ENCODE measurements at regions not wholly inside any gene's neighbourhood (a gene's known extent, or its start where the extent isn't known, plus 50 kb on each side); places are given as distances from the start of the nearest gene placed in this dataset.

DNA sequence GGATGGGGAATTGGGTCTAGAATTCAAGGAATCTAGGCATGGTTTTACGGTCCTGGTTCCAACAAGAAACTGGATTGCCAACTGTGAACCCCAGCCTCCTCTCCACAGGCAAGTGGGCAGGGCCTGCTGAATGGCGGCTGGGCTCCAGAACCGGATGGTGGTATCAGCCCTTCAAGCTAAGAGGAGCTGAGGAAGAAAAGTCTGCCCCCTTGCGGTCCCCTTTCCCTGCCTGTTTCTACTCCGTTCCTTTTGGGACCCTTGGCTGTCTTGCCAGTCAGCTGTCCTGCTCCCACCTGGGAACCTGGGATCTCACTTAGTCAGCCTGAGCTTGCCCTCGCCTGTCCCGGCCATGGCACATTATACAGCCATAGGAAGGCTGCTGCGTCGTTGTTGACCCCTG, 234.4 kb upstream of the DAPK1 start:
- WGBS, 2 donors = 83 to 87% methylated on average over 9 of the region's 9 CpGs
- Histone ChIP-seq H3K36me3 (ENCODE audit: low read depth, missing control alignments) (no peaks in the 10 kb centered on the region), H3K4me1 (peaks cover 5% of the 10 kb centered on the region), H3K27me3 (no peaks in the 10 kb centered on the region), H3K27ac (no peak overlapping the region), H3K9me3 (no peaks in the 10 kb centered on the region), H3K4me3 (no peak overlapping the region)
- peak; percentile 49 for DNase-seq
- intact Hi-C loops (cut with DNase I; ENCODE audit: low total_unique reads) = no loop called here
- TF ChIP-seq POLR2A (IDR thresholded peaks at IDR 0.05) = no peak
- TF ChIP-seq, protein P1, sequence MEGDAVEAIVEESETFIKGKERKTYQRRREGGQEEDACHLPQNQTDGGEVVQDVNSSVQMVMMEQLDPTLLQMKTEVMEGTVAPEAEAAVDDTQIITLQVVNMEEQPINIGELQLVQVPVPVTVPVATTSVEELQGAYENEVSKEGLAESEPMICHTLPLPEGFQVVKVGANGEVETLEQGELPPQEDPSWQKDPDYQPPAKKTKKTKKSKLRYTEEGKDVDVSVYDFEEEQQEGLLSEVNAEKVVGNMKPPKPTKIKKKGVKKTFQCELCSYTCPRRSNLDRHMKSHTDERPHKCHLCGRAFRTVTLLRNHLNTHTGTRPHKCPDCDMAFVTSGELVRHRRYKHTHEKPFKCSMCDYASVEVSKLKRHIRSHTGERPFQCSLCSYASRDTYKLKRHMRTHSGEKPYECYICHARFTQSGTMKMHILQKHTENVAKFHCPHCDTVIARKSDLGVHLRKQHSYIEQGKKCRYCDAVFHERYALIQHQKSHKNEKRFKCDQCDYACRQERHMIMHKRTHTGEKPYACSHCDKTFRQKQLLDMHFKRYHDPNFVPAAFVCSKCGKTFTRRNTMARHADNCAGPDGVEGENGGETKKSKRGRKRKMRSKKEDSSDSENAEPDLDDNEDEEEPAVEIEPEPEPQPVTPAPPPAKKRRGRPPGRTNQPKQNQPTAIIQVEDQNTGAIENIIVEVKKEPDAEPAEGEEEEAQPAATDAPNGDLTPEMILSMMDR (IDR thresholded peaks at IDR 0.05) = no peak

DNA sequence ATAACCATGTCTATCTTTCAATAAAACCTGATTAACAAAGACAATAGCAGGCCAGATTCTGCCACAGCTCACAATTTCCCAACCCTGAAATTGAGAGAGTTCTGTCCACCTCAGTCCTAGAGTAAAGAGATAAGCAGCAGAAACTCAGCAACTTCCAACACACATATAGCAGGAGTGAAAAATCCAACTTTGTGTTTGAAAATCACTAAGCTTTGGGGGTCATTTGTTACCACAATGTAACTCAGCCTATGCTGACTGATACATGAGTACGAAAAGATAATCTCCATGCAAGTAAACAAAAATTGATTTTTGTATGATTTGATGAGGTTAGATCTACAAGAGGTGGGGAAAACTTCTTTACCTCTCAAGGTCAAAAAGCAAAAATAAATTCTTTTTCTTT, 231.0 kb upstream of the DAPK1 start:
- TF ChIP-seq, protein P1 (IDR thresholded peaks at IDR 0.05) = no peak
- no peak for TF ChIP-seq POLR2A (IDR thresholded peaks at IDR 0.05)
- H3K27ac ChIP-seq = peak overlapping the region in 1 of 2 donors; percentile 32
- peaks cover 6% of the 10 kb centered on the region for H3K4me1 ChIP-seq
- no peak overlapping the region for H3K4me3 ChIP-seq
- H3K27me3 ChIP-seq = no peaks in the 10 kb centered on the region
- intact Hi-C loops (cut with DNase I; ENCODE audit: low total_unique reads) = no loop called here
- H3K36me3 ChIP-seq (ENCODE audit: low read depth, missing control alignments) = no peaks in the 10 kb centered on the region
- DNase-seq = no peak
- WGBS, 2 donors = 88 to 91% methylated on average over 1 of the region's 1 CpG
- no peaks in the 10 kb centered on the region for H3K9me3 ChIP-seq

DNA sequence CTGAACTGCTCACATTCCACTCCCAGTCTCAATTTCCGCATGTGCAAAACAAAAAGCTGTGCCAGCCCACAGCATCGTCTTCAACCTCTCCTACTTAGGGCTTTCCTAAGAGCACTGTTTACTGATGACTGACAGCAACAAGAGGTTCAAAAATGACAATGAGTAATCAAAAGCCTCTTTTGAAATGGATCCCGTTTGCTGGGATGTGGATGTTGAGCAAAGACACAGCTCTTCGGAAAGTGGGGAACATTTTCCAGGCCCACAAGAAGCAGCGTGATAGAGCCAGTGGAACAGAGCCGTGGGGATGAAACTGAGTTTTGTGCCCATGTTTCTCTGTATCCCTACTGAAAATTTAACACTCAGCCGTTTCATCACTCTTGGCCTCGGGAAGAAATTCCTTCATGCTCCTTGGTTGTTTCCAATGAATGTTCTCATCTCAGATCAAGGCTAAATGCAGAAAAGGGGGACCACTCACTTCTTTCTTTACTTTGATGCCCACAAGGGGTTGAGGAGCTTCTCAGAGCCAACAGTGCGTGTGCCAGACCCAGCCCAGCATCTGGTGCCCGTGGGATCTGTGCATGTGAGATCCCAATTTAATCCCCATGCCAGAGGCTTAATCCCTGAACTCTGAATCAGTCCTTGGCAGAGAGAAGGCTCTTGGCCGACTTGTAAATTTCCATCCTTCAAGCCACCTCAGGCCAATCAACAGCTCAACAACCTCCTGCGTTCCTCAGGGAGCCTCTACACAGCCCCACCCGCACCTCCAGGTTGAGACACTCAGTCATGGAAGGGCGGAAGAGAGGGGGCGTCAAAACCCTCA, 230.2 kb upstream of the DAPK1 start:
- Histone ChIP-seq H3K27ac (peak overlapping the region in 1 of 2 donors; percentile 32), H3K9me3 (no peaks in the 10 kb centered on the region), H3K27me3 (no peaks in the 10 kb centered on the region), H3K4me3 (no peak overlapping the region), H3K36me3 (ENCODE audit: low read depth, missing control alignments) (no peaks in the 10 kb centered on the region), H3K4me1 (peaks cover 6% of the 10 kb centered on the region)
- TF ChIP-seq POLR2A (IDR thresholded peaks at IDR 0.05) = no peak
- TF ChIP-seq, protein P1 (IDR thresholded peaks at IDR 0.05) = no peak
- no peak for DNase-seq
- WGBS, 2 donors = 72 to 75% methylated on average over 14 to 15 of the region's 15 CpGs
- intact Hi-C loops (cut with DNase I; ENCODE audit: low total_unique reads) = no loop called here

DNA sequence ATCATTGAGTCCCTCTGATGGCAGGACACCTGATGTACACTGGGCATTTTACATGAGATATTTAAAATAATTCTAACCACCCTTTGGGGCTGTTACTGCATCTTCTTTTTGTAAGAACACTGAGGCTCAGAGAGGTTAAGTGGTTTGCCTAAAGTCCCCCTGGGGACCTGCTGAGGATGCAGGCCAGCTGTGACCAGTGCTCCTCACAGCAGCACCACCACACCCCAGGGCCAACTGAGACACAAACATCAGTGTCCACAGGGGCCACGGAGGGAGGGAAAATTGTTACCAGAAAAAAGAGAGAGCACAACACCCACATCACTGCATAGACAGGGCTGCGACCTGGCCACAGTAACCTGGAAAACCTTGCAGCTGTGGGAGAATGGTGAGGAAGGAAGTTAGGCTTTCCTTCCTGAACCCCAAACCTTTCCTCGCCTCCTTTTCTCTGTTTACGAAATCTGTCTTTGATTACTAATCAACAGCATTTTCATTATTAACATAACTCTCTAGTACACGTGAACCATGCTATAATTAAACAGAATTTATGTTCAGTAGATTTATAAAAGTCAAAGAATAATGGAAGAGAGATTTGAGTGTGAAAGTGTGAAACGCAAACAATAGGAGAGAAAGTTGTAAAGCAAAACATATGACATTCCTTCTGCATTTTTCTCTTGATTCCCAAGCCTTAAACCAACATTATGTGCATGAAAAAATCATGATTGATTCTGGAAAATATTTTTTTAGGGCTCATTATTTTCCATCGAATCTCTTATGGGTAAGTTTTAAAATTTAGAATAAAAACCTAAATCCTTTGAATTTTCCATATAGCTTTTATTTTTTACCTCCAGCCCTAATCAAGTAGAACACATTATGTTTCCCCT, 228.1 kb upstream of the DAPK1 start:
- no peak for DNase-seq
- no peaks in the 10 kb centered on the region for H3K36me3 ChIP-seq (ENCODE audit: low read depth, missing control alignments)
- 80 to 85% methylated on average over 7 of the region's 7 CpGs for WGBS, 2 donors
- TF ChIP-seq, protein P1 (IDR thresholded peaks at IDR 0.05) = no peak
- no peak for TF ChIP-seq POLR2A (IDR thresholded peaks at IDR 0.05)
- intact Hi-C loops (cut with DNase I; ENCODE audit: low total_unique reads) = no loop called here
- H3K9me3 ChIP-seq = no peaks in the 10 kb centered on the region
- no peak overlapping the region for H3K4me3 ChIP-seq
- no peaks in the 10 kb centered on the region for H3K27me3 ChIP-seq
- H3K4me1 ChIP-seq = peaks cover 6% of the 10 kb centered on the region
- peak overlapping the region in 1 of 2 donors; percentile 37 for H3K27ac ChIP-seq

Data from testis (tissue), 2 donors.